CD14-positive monocyte (primary cell): ENCODE measurements at regions not wholly inside any gene's neighbourhood (a gene's known extent, or its start where the extent isn't known, plus 50 kb on each side); places are given as distances from the start of the nearest gene placed in this dataset.

Experiments used
- DNase-seq, 3 donors: peaks; one replicate each; pipeline ENCODE4 v3.0.0-alpha.2; 2011 to 2022
- H2AFZ ChIP-seq: 2 replicates; pipeline ENCODE4 v1.6.0; 2012; ENCODE audit warnings: mild to moderate bottlenecking, low read depth, low read length, inconsistent platforms; ENCODE audit not compliant: insufficient read depth, poor library complexity, severe bottlenecking
- H3K27ac ChIP-seq, 2 donors: 1 replicate in 1 of 2; 2 replicates in 1 of 2; pipeline ENCODE4 v1.5.1; 2012 to 2013; ENCODE audit warnings: low read length in 2 of 2, control low read depth in 1 of 2, inconsistent platforms in 1 of 2, low read depth in 1 of 2, mild to moderate bottlenecking in 1 of 2
- H3K27me3 ChIP-seq, 2 donors: one replicate each; pipeline versions ENCODE4 v1.6.0 to v1.6.1; 2011 to 2013; ENCODE audit warnings: low read length in 2 of 2; ENCODE audit not compliant: control insufficient read depth in 2 of 2, insufficient read depth in 2 of 2
- H3K36me3 ChIP-seq, 2 donors: replicated peaks in 1 of 2; 1 replicate in 1 of 2; 2 replicates in 1 of 2; pipeline versions ENCODE4 v1.5.1 to v1.6.1; 2012 to 2013; ENCODE audit warnings: low read length in 2 of 2, control low read depth in 1 of 2, inconsistent platforms in 1 of 2, mild to moderate bottlenecking in 1 of 2; ENCODE audit not compliant: insufficient read depth in 2 of 2, control insufficient read depth in 1 of 2
- H3K4me1 ChIP-seq, 2 donors: 1 replicate in 1 of 2; 2 replicates in 1 of 2; pipeline versions ENCODE4 v1.5.1 to v1.6.1; 2012 to 2013; ENCODE audit warnings: low read length in 2 of 2, control low read depth in 1 of 2, inconsistent platforms in 1 of 2, mild to moderate bottlenecking in 1 of 2, moderate library complexity in 1 of 2; ENCODE audit not compliant: insufficient read depth in 2 of 2, control insufficient read depth in 1 of 2
- H3K4me2 ChIP-seq: replicated peaks from 2 replicates; pipeline ENCODE3; 2012; ENCODE audit warnings: low read length, moderate library complexity, mild to moderate bottlenecking; ENCODE audit not compliant: poor library complexity, severe bottlenecking; ENCODE audit errors: extremely low read depth
- H3K4me3 ChIP-seq, 3 experiments: fragments of 200-600 bp in 1 of 3; sonication (generic) in 1 of 3; replicated peaks in 1 of 3; 1 replicate in 2 of 3; 2 replicates in 1 of 3; pipeline ENCODE4 v1.5.1; 2011 to 2013; ENCODE audit warnings: low read length in 3 of 3, mild to moderate bottlenecking in 3 of 3, control low read depth in 2 of 3, low read depth in 2 of 3, inconsistent platforms in 1 of 3, moderate library complexity in 1 of 3
- H3K79me2 ChIP-seq: 2 replicates; pipeline ENCODE4 v1.6.0; 2012; ENCODE audit warnings: mild to moderate bottlenecking, control low read depth, inconsistent platforms, low read length, moderate library complexity; ENCODE audit not compliant: insufficient read depth
- H3K9ac ChIP-seq: 2 replicates; pipeline ENCODE4 v1.6.0; 2017; ENCODE audit warnings: low read length, mild to moderate bottlenecking; ENCODE audit not compliant: insufficient read depth, poor library complexity, severe bottlenecking
- H3K9me3 ChIP-seq, 2 donors: replicated peaks in 1 of 2; 1 replicate in 1 of 2; 2 replicates in 1 of 2; pipeline versions ENCODE4 v1.5.1 to v1.6.1; 2012 to 2013; ENCODE audit warnings: low read length in 2 of 2, control low read depth in 1 of 2; ENCODE audit not compliant: control insufficient read depth in 1 of 2, insufficient read depth in 1 of 2
- H4K20me1 ChIP-seq: 2 replicates; pipeline ENCODE4 v1.6.0; 2012; ENCODE audit warnings: mild to moderate bottlenecking, low read length, control low read depth, moderate library complexity; ENCODE audit not compliant: insufficient read depth
- H3K27ac Mint-ChIP-seq, 7 donors: one replicate each; pipeline ENCODE4 v1.8.0; 2020; ENCODE audit warnings: mild to moderate bottlenecking in 7 of 7, mixed read lengths in 7 of 7, moderate library complexity in 6 of 7, inconsistent platforms in 2 of 7
- H3K27me3 Mint-ChIP-seq, 3 donors: one replicate each; pipeline ENCODE4 v1.8.0; 2021 to 2022; ENCODE audit warnings: low read depth in 3 of 3, mild to moderate bottlenecking in 3 of 3, mixed read lengths in 3 of 3, moderate library complexity in 3 of 3, inconsistent platforms in 1 of 3
- H3K36me3 Mint-ChIP-seq, 2 donors: one replicate each; pipeline ENCODE4 v1.8.0; 2020; ENCODE audit warnings: mixed read lengths in 2 of 2, inconsistent platforms in 1 of 2, mild to moderate bottlenecking in 1 of 2
- H3K4me1 Mint-ChIP-seq: one replicate; pipeline ENCODE4 v1.8.0; 2020; ENCODE audit warnings: mild to moderate bottlenecking, mixed read lengths
- H3K4me3 Mint-ChIP-seq, 2 donors: one replicate each; pipeline ENCODE4 v1.8.0; 2020; ENCODE audit warnings: mild to moderate bottlenecking in 2 of 2, mixed read lengths in 2 of 2, moderate library complexity in 1 of 2
- H3K9me3 Mint-ChIP-seq, 7 donors: one replicate each; pipeline ENCODE4 v1.8.0; 2020 to 2022; ENCODE audit warnings: mixed read lengths in 7 of 7, mild to moderate bottlenecking in 6 of 7, moderate library complexity in 6 of 7, inconsistent platforms in 2 of 7
- CTCF ChIP-seq: fragments of 200-600 bp; IDR thresholded peaks from one replicate; pipeline ENCODE4 v1.8.0; 2022; ENCODE audit warnings: antibody characterized with exemption, mild to moderate bottlenecking
- WGBS: methylation state at CpG from one replicate; pipeline ENCODE4 v1.1.5; 2013; ENCODE audit warnings: missing lambda C conversion rate; ENCODE audit not compliant: insufficient coverage; 5-methylcytosine and 5-hydroxymethylcytosine counted together
- intact Hi-C, 2 donors: fragments of 100-400 bp; cut with micrococcal nuclease; formaldehyde crosslinking; loops; one replicate each; pipeline versions ENCODE4 v1.15.0 to v1.15.1; 2023

DNA sequence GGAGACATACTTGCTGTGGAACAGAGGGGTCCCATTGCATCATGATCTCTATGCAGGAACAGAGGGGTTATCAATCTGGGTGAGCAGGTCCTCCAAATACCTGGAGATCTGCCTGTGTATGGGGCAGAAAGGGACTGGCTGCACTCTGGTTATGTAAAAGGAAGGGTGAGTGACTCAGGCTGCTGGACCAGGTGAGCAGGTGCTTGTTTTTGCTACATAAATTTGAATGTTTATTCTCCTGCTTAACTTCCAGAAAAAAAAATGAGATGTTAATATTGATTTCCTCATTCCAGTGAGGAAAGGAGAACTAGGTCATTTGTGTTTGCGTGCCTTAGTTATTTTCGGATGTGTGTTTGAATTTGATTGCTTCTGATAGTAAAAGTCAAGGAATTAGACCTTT lies 225.8 kb upstream of the TRAM1L1 start:
- Mint-ChIP-seq H3K27me3 (no peaks in the 10 kb centered on the region), H3K27ac (no peak overlapping the region), H3K36me3 (no peaks in the 10 kb centered on the region), H3K4me3 (no peak overlapping the region), H3K9me3 (peaks cover 0 to 5% (median 0%) of the 10 kb centered on the region in 7 donors), H3K4me1 (no peaks in the 10 kb centered on the region)
- H3K9me3 ChIP-seq = no peaks in the 10 kb centered on the region
- H3K27me3 ChIP-seq = no peaks in the 10 kb centered on the region
- DNase-seq = no peak
- TF ChIP-seq CTCF = no peak
- no CpG with 5 or more reads among the region's 2 CpGs for WGBS
- H2AFZ ChIP-seq = no peak overlapping the region
- no peak overlapping the region for H3K27ac ChIP-seq
- no peaks in the 10 kb centered on the region for H3K79me2 ChIP-seq
- no peak overlapping the region for H3K9ac ChIP-seq
- no peaks in the 10 kb centered on the region for H4K20me1 ChIP-seq
- no peaks in the 10 kb centered on the region for H3K4me1 ChIP-seq
- intact Hi-C loops = no loop called here
- no peaks in the 10 kb centered on the region for H3K36me3 ChIP-seq
- no peak overlapping the region for H3K4me2 ChIP-seq
- no peak overlapping the region for H3K4me3 ChIP-seq

DNA sequence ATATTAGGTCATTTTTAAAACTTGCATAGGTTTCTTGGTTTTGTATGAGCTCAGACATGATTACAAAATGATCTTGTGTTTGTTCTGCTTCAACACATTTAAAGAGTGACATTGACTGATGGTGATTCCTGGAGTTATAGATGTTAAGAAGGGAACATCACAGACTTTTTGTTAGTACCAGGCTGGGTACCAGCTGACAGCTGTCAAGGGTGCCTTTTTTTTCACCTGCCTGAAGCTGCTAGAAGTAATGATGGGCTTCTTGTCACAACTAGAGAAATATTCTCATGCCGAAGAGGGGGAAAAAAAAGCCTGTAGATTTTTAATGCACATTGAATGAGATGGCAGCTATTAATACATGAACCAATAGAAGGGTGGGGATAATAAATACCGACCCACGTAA lies 226.6 kb upstream of the TRAM1L1 start:
- no peak for TF ChIP-seq CTCF
- no peak overlapping the region for H3K4me2 ChIP-seq
- no peaks in the 10 kb centered on the region for H3K27me3 Mint-ChIP-seq
- no peaks in the 10 kb centered on the region for H3K9me3 ChIP-seq
- H3K27me3 ChIP-seq = no peaks in the 10 kb centered on the region
- no peaks in the 10 kb centered on the region for H3K79me2 ChIP-seq
- DNase-seq = no peak
- H3K9ac ChIP-seq = no peak overlapping the region
- no peak overlapping the region for H3K4me3 Mint-ChIP-seq
- H3K27ac ChIP-seq = no peak overlapping the region
- H3K36me3 Mint-ChIP-seq = no peaks in the 10 kb centered on the region
- WGBS = 80% methylated on average over 1 of the region's 3 CpGs
- no peaks in the 10 kb centered on the region for H3K4me1 ChIP-seq
- peaks cover 0 to 2% (median 0%) of the 10 kb centered on the region in 7 donors for H3K9me3 Mint-ChIP-seq
- H3K36me3 ChIP-seq = no peaks in the 10 kb centered on the region
- H3K4me3 ChIP-seq = no peak overlapping the region
- H2AFZ ChIP-seq = no peak overlapping the region
- intact Hi-C loops = no loop called here
- H4K20me1 ChIP-seq = no peaks in the 10 kb centered on the region
- H3K27ac Mint-ChIP-seq = no peak overlapping the region
- no peaks in the 10 kb centered on the region for H3K4me1 Mint-ChIP-seq
